ENCODE measurements at regions not wholly inside any gene's neighbourhood (a gene's known extent, or its start where the extent isn't known, plus 50 kb on each side); places are given as distances from the start of the nearest gene placed in this dataset.

DNA sequence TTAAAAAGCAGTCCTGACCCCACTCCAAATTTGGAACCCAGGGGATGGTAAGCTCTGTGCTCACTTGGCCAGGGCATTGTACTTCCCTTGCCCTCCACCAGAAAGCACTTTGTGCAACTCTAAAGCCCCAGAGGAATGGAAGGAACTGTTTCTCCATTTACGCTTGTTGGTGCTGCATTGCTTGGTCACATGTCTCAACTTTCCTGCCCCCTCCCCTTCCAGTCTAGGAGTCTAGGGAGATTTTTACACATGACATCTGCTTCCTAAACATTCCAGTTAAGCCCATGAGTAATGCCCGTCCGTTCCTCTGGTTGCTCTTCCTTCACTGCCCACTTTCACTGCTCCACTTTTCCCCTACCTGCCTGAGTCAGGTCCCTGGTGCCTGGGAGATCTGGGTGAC lies 92.6 kb upstream of the MAP1LC3B2 start:
- intact Hi-C loops (cut with DNase I) = no loop called here
- ATAC-seq (no peak), DNase-seq (ENCODE audit: low spot score) (no peak)

DNA sequence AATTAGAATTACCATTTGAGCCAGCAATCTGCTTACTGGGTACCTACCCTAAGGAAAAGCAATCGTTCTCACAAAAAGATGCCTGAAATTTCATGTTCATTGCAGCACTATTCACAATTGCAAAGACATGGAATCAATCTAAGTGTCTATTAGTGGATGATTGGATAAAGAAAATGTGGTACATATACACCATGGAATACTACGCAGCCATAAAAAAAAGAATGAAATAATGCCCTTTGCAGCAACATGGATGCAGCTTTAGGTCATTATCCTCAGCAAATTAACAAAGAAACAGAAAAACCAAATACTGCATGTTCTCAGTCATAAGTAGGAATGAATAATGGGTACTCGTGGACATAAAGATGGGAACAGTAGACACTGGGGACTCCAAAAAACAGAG lies 89.8 kb upstream of the MAP1LC3B2 start:
- DNase-seq (ENCODE audit: low spot score) (no peak), ATAC-seq (no peak)
- intact Hi-C loops (cut with DNase I) = no loop called here

DNA sequence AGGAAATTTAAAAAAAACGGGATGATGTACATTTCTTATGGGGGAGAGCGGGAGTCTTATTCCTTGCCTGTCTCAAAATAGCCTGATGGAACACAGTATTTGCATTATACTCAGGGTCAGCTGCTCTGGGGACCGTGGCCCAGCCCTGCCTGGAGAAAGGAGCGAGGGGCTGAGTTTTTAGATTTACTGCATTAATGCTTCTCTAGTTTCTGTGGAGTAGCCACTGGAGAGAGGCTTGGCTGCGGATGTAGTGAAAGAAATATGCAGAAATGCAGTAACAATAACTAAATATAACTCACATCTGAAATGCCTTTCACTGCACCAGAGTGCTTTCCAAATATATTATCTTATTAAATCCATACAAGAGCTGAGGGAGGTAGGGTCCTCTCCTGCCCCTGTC lies 87.6 kb upstream of the MAP1LC3B2 start:
- intact Hi-C loops (cut with DNase I) = no loop called here

DNA sequence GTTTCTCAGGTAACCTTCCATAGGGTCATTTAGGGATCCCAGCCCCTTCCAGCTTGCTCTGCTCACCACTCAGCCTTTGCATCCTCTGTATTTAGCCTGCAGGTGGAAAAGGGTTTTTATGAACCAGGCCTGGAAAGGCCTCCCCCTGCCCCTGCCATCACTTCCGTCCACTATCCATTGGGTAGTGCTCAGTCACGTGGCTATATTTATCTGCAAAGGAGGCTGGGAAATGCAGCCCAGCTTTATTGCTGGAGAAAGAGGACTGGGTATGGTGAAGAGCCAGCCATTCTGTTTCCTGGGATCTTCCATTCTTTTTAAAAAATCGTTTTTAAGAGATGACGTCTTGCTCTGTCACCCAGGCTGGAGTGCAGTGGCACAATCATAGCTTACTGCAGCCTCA lies 87.0 kb upstream of the MAP1LC3B2 start:
- ATAC-seq = no peak
- DNase-seq (ENCODE audit: low spot score) = no peak
- intact Hi-C loops (cut with DNase I) = no loop called here

More for the DNA sequence above, 87.6 kb upstream of the MAP1LC3B2 start:
- ATAC-seq (no peak), DNase-seq (ENCODE audit: low spot score) (no peak)

DNA sequence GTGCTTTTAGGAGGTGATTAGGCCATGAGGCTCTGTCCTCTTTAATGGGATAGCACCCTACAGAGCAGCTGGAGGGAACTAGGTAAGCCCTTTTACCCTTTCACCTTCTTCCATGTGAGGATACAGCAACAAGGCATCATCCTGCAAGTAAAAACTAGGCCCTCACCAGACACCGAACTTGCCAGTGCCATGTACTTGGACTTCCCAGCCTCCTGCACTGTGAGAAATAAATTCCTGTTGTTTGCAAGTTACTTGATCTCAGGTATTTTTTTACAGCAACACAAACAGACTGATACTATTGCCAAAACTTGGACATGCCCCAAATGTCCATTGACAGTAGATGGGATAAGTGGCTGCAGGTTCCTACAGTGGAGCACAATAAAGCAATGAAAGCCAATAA lies 85.8 kb upstream of the MAP1LC3B2 start:
- intact Hi-C loops (cut with DNase I) = no loop called here
- DNase-seq (ENCODE audit: low spot score) = no peak

DNA sequence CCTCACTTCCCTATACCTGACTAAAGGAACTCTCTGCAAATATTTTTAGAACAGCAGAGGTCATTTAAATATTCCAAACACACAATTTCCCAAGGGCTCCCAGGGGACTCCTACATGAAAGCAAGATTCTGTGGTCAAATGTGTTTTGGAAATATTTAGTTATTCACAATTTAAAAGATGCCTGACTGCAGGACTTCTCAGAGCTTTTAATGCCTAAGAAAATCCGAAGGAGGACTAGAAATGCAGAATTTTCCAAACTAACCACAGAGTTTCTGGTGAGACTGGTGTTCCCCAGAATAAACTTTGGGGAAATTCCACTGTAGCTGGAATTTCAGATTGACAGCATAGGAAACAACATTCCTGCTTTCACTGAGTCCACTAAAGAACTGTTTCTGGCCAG lies 84.8 kb upstream of the MAP1LC3B2 start:
- DNase-seq (ENCODE audit: low spot score) = no peak
- intact Hi-C loops (cut with DNase I) = no loop called here
- ATAC-seq = no peak

More for the DNA sequence above, 85.8 kb upstream of the MAP1LC3B2 start:
- no peak for ATAC-seq

DNA sequence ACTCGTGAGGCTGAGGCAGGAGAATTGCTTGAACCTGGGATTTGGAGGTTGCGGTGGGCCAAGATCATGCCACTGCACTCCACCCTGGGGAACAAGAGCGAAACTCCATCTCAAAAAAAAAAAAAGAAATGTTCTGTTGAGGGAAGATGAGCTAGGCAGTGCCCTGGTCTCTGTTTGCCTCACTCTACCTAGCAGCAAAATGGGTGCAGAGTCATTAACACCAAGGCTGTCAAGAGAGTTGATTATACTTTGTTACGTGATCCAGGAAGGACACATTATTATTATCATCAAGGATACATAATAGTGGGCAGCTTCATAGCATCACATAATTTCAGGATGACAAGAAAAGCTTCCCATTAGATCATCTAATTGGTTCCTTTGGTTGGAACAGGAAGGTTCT lies 84.3 kb upstream of the MAP1LC3B2 start:
- ATAC-seq = no peak
- DNase-seq (ENCODE audit: low spot score) = no peak
- intact Hi-C loops (cut with DNase I) = no loop called here

DNA sequence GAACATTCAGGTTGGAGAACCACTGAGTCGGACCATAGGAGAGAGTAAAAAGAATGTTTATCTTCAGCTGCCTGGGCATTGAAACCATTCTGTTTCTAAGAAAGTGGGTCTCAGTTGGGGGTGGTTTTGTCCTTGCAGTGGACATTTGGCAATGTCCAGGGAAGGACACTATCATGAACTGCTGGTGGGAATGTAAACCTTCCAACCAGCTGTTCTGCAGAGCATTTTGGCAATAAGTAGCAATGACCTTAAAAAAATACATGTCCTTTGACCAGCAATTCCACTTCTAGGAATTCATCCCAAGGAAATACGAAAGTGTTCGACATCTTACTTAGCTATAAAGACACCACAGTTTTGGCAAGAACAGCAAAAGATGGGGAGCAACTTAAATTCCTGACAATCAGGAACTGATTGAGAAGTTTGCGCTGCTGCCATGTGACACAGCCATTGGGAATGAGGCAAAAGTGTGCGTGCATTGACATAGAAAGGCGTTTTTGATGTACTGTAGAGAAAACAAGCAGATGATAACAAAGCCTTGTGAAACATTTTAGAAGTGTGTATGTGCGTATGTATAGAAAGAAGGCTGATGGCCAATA lies 82.9 kb upstream of the MAP1LC3B2 start:
- intact Hi-C loops (cut with DNase I) = no loop called here
- DNase-seq (ENCODE audit: low spot score) = no peak
- no peak for ATAC-seq

DNA sequence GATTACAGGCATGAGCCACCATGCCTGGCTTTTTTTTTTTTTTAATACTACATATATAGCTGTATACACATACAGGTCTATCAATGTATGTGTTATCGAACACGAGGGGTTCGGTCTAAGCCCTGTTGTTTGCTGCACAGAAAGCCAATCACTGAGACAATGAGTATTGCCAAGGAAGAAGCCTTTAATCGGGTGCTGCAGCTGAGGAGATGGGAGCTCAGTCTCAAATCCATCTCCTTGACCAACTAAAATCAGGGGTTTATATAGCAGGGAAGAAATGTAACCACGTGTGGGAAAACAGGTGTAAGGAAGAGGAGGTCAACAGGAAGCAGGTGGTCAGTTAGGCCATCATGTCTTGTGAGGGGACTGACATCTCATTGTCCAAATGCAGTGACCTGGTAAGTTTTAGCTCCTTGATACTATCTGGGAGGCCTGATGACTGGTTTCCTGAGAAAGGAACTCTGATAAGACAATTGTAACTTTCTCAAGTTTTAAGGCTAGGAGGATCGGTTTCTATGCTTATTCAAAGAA lies 80.9 kb upstream of the MAP1LC3B2 start:
- intact Hi-C loops (cut with DNase I) = no loop called here
- ATAC-seq = no peak
- no peak for DNase-seq (ENCODE audit: low spot score)

DNA sequence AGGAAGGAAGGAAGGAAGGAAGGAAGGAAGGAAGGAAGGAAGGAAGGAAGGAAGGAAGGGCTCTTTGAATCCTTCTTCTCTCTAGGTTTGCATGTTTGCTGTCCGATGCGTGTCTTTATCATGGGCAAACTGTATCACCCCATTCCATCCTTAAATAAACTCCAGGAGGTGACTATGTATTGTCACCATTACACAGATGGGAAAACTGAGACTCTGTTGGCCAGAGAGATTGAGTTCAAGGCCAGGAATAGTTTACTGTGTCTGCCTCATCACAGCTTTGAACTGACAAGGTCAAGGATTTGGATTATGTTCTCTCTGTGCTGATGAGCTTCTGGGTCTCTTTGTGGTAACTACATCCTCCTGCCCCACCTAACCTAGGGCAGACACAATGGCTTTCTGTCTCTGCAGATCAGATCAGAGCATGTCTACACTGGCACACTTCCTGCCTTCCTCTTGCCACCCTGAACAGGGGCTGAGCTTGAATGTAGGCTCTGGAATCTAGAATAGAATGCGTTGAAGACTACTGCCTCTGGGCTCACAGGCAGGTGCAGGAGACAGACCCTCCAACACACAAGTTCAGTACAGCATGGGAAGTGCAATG lies 78.9 kb upstream of the MAP1LC3B2 start:
- DNase-seq (ENCODE audit: low spot score) = no peak
- intact Hi-C loops (cut with DNase I) = no loop called here

DNA sequence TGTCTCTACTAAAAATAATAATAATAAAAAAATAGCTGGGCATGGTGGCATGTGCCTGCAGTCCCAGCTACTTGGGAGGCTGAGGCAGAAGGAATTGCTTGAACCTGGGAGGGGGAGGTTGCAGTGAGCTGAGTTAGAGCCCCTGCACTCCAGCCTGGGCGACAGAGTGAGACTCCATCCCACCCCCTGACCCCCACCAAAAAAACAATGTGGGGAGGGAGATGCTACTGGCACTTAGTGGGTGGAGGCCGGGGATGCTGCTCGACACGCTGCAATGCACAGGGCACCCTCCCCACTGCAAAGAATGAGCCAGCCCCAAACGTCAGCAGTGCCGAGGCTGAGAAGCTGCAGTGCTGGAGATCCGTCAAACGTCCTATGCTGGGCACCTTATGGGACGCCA lies 77.5 kb upstream of the MAP1LC3B2 start:
- no peak for DNase-seq (ENCODE audit: low spot score)
- no peak for ATAC-seq
- intact Hi-C loops (cut with DNase I) = no loop called here

More for the DNA sequence above, 78.9 kb upstream of the MAP1LC3B2 start:
- ATAC-seq = no peak

DNA sequence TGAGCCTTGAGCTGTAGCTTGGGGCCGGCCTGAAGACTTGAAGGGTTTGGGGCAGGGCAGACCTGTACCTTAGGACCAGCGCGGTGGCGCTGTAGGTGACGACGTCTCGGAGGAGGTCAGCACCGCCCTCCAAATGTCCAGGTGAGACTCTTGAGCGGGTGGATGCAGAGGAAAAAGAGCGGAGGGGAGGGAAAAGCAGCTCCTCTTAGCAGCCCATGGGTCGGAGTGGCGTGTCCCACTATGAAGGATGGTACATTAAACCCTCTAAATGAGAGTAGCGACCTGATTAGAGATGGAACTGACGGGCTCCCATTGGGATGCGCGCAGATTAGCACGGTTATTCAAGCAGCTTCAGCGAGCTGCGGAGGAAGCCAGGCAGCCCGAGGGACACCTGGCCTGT lies 77.0 kb upstream of the MAP1LC3B2 start:
- ATAC-seq (no peak), DNase-seq (ENCODE audit: low spot score) (no peak)
- intact Hi-C loops (cut with DNase I) = no loop called here

DNA sequence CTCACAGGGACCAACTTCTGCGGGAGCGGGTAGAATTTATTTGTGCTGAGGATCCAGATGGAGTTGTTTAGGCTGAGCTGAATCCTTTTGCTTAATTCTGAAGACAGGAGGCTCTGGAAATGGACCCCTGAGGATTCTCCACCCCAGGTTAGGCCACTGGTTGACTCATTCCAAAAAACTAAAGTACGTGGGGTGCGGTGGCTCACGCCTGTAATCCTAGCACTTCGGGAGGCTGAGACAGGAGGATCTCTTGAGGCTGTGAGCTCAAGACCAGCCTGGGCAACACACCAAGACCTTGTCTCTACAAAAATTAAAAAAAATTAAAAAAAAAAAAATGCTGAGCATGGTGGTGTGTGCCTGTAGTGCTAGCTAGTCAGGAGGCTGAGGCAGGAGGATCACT lies 76.3 kb upstream of the MAP1LC3B2 start:
- DNase-seq (ENCODE audit: low spot score) = no peak

DNA sequence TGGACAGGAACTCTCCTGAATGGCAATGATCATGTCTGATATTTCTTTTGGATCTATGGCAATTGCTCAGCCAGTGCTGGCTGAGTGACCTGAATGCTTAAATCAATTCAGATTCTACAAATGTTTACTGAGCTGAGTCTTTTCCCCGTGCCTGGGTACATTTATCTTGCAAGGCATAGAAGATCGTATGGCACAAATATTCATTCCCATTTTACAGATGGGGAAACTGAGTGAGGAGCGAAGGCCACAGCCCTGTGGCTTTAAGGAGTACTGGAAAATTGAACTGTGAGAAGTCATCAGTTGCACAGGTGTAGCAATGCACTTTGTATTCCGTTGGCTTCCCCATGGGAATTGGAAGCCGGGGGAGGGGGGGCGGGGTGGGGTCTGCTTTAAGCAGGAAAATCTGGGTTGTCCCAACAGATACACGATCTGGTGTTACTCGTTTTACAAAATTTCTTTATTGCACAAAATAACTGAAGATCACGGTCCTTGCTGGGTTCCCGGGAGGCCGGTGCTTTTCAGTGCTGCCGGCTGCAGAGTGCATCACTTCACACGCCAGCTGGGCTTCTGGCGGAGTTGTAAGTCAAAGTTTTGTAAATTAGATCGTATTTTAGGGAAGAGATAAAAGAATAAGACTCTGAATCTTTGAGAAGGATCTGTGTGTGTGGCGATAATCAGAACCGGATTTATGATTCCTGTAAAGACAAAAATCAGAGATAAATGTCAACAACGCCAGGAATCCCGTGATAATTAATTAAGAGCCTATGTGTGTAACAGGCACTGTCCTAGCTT lies 75.0 kb upstream of the MAP1LC3B2 start:
- ATAC-seq (peak; percentile 84), DNase-seq (ENCODE audit: low spot score) (no peak)
- intact Hi-C loops (cut with DNase I) = no loop called here

More for the DNA sequence above, 76.3 kb upstream of the MAP1LC3B2 start:
- intact Hi-C loops (cut with DNase I) = no loop called here
- ATAC-seq = no peak

DNA sequence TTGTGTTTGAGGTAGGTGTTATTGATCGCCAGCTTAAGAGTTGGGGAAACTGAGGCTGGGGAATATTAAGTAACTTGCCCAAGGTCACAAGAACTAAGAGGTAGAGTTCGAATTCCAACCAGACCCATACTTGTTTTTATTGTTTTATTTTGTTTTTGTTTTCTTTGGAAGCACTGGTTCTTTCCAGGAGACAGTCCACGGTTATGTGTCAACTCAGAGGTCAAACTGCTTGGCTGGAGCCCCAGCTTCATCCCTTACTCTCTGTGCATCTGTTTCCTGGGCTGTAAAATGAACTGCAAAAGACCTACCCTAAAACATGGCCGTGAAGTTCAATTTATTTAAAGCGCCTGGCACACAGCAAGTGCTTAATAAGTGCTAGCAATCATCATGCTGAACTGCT lies 74.4 kb upstream of the MAP1LC3B2 start:
- DNase-seq (ENCODE audit: low spot score) (peak; percentile 78), ATAC-seq (peak; percentile 91)
- intact Hi-C loops (cut with DNase I) = no loop called here

DNA sequence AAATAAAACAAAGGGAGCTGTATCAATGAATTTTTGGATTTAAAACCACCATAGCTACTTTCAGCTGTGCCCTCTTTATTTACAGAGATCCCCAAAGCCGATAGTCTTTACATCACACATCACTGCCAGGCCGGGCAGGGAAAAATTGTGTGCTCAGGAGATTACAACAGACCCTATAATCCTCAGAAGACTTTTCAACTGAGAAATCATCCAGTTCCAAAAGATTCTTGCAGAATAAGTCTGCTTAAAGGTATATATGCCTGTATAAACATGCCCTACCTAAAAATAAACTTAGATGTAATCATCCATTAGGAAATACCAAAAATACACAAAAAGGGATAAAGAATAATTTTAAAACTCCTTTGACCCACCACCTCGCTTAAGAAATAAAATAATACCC lies 70.1 kb upstream of the MAP1LC3B2 start:
- DNase-seq (ENCODE audit: low spot score) (no peak), ATAC-seq (no peak)
- intact Hi-C loops (cut with DNase I) = no loop called here

DNA sequence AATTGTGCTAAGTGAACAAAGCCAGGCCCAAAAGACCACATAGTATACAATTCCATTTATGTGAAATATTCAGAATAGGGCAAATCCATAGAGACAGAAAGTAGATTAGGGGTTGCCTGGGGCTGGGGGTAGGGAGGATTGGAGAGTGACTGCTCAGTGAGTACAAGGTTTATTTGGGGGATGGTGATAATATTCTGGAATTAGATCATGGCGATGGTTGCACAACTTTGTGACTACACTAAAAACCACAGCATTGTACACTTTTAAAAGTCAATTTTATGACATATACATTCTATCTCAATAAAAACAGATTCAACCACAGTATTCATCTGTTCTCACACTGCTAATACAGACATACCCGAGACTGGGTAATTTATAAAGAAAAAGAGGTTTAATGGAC lies 68.7 kb upstream of the MAP1LC3B2 start:
- no peak for ATAC-seq
- intact Hi-C loops (cut with DNase I) = no loop called here
- DNase-seq (ENCODE audit: low spot score) = no peak

DNA sequence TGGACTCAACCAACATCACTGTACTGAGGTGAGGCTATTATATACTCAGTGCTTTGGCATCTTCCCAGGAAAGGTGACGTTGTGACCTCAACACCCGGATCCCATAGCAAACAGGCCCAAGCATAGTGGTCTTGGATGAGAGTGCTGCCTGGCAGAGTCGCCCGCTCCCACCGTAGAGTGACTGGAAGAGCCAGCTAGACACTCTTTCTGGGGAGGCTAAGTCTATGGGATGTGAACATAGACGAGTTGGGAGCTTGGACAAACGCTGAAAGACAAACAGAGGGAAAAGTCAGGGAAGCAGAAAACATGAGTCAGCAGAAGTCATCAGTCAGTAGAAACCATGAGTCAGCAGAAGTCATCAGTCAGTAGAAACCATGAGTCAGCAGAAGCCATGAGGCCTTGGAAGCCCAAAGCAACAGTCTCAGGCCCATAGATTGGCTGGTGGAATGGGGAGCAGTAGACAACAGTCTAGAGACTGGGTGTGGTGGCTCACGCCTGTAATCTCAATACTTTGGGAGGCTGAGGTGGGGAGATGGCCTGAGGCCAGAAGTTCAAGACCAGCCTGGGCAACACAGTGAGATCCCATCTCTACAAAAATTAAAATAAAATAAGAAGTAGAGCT lies 66.4 kb upstream of the MAP1LC3B2 start:
- ATAC-seq (no peak), DNase-seq (ENCODE audit: low spot score) (no peak)
- intact Hi-C loops (cut with DNase I) = no loop called here

DNA sequence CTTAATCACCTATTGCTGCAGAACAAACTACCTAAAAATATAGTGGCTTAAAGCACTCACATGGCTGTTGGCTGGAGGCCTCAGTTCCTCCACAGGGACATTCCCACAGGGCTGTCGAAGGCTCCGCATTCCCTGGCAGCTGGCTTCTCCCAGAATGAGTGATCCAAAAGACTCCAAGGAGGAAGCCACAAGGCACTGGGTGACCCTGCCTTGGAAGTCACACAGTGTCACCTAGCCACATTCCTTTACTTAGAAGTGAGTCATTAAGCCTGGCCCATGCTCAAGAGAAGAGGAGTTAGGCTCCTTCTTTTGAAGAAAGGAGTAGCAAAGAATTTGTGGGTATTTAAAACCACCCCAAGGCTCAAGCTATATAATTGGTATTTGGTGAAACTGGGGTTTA lies 63.9 kb upstream of the MAP1LC3B2 start:
- intact Hi-C loops (cut with DNase I) = no loop called here
- DNase-seq (ENCODE audit: low spot score) = no peak
- no peak for ATAC-seq

DNA sequence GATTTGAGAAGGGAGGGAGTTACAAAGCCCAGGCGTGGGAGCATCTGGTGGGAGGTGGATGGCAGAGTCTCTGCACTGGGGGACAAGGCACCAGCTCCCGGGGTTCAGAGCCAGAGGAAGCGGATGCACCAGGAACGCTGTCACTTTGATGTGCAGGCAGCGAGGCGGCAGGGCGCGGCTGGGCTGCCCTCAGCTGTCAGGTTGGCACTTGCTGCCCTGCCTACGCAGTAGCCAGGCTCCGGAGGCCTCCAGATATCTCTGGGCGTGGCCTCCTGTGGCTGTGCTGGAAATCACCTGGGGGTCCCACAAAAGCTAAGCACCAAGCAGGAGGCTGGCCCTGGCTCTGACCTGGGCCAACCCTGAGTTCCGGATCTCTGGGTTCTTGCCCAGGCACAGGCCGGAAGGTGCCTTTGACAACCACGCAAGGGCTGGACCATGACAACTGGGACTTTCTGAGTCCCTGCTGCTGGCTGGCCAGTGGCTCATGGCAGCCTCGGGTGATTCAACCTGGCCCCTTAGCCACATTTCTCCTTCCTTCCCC lies 62.1 kb upstream of the MAP1LC3B2 start:
- DNase-seq (ENCODE audit: low spot score) (no peak), ATAC-seq (peak; percentile 46)
- intact Hi-C loops (cut with DNase I) = no loop called here

Measured in sciatic nerve (tissue), 2 donors.